AML-193 (cell line): ENCODE measurements at regions not wholly inside any gene's neighbourhood (a gene's known extent, or its start where the extent isn't known, plus 50 kb on each side); places are given as distances from the start of the nearest gene placed in this dataset.

Source experiments
- DNase-seq, 2 experiments: peaks; one replicate each; lab custom pipeline; 2025; lab: John Stamatoyannopoulos, UW

- DNase-seq: no peak
Observed at GRCh38 chr16:54724346-54724925, 206.2 kb upstream of the IRX5 start.

- no peak for DNase-seq
Observed at GRCh38 chr16:54722210-54722676, 208.4 kb upstream of the IRX5 start.

GRCh38 chr16:54720259-54720658, 210.4 kb upstream of the IRX5 start:
- DNase-seq: no peak

GRCh38 chr16:54719624-54720023, 211.0 kb upstream of the IRX5 start:
- no peak for DNase-seq

GRCh38 chr16:54718376-54718775, 212.3 kb upstream of the IRX5 start:
- DNase-seq: no peak

- no peak for DNase-seq
Observed at GRCh38 chr16:54715011-54715410, 215.7 kb upstream of the IRX5 start.

- DNase-seq: no peak
Observed at GRCh38 chr16:54712866-54713265, 217.8 kb upstream of the IRX5 start.

- DNase-seq: no peak
Observed at GRCh38 chr16:54707813-54708212, 222.9 kb upstream of the IRX5 start.

GRCh38 chr16:54706406-54706805, 224.3 kb upstream of the IRX5 start:
- no peak for DNase-seq

GRCh38 chr16:54703339-54703738, 227.3 kb upstream of the IRX5 start:
- DNase-seq: no peak

- DNase-seq: no peak
Observed at GRCh38 chr16:54699656-54700055, 231.0 kb upstream of the IRX5 start.

- DNase-seq: no peak
Observed at GRCh38 chr16:54697677-54698076, 233.0 kb upstream of the IRX5 start.

GRCh38 chr16:54696970-54697369, 233.7 kb upstream of the IRX5 start:
- no peak for DNase-seq

GRCh38 chr16:54696522-54696921, 234.1 kb upstream of the IRX5 start:
- no peak for DNase-seq

GRCh38 chr16:54694651-54695050, 236.0 kb upstream of the IRX5 start:
- DNase-seq: no peak

GRCh38 chr16:54693864-54694263, 236.8 kb upstream of the IRX5 start:
- no peak for DNase-seq

- DNase-seq: no peak
Observed at GRCh38 chr16:54690710-54691109, 240.0 kb upstream of the IRX5 start.

GRCh38 chr16:54690306-54690705, 240.4 kb upstream of the IRX5 start:
- no peak for DNase-seq

- DNase-seq: no peak
Observed at GRCh38 chr16:54689072-54689865, 241.4 kb upstream of the IRX5 start.

GRCh38 chr16:54688339-54688738, 242.3 kb upstream of the IRX5 start:
- no peak for DNase-seq

- DNase-seq: no peak
Observed at GRCh38 chr16:54687043-54687899, 243.4 kb upstream of the IRX5 start.

GRCh38 chr16:54685682-54686081, 245.0 kb upstream of the IRX5 start:
- no peak for DNase-seq

GRCh38 chr16:54679531-54679930, 251.1 kb upstream of the IRX5 start:
- no peak for DNase-seq
